MCF 10A (cell line): ENCODE measurements at regions not wholly inside any gene's neighbourhood (a gene's known extent, or its start where the extent isn't known, plus 50 kb on each side); places are given as distances from the start of the nearest gene placed in this dataset.
"Not testable (repeated sequence)": the region's sequence is repeated elsewhere in the genome, so short reads cannot be mapped to it uniquely, and the experiment has no call there.

Experiments
- BruUV-seq: library from RNA; stranded (reverse); fragments of 400-500 nt; replicated peaks from 2 replicates; lab custom pipeline; 2021; lab: Mats Ljungman, UMichigan
- CTCF ChIA-PET: fragments of 300-600 bp; sonication (Branson Sonifier 250); formaldehyde crosslinking; extraction: SDS; loops from one replicate; lab custom pipeline; 2021; ENCODE audit warnings: antibody characterized with exemption, inconsistent platforms; lab: Yijun Ruan, JAX
- POLR2A ChIA-PET: fragments of 300-600, 350-650 bp; sonication (Branson Sonifier 250); formaldehyde crosslinking; extraction: SDS; loops from one replicate; lab custom pipeline; 2020; ENCODE audit warnings: antibody characterized with exemption, inconsistent platforms; lab: Yijun Ruan, JAX
- DNase-seq: peaks from one replicate; pipeline ENCODE4 v3.0.0-alpha.2; 2018; ENCODE audit not compliant: unreplicated experiment
- H3K27ac Mint-ChIP-seq: one replicate; pipeline ENCODE4 v1.8.0; 2022; ENCODE audit warnings: mild to moderate bottlenecking, low read depth, mixed read lengths; ENCODE audit not compliant: unreplicated experiment
- H3K27me3 Mint-ChIP-seq: one replicate; pipeline ENCODE4 v1.8.0; 2022; ENCODE audit warnings: mixed read lengths; ENCODE audit not compliant: insufficient read depth, unreplicated experiment
- H3K36me3 Mint-ChIP-seq: one replicate; pipeline ENCODE4 v1.8.0; 2022; ENCODE audit warnings: mild to moderate bottlenecking, moderate library complexity, mixed read lengths; ENCODE audit not compliant: insufficient read depth, unreplicated experiment
- H3K4me1 Mint-ChIP-seq: one replicate; pipeline ENCODE4 v1.8.0; 2022; ENCODE audit warnings: mixed read lengths; ENCODE audit not compliant: insufficient read depth, unreplicated experiment
- H3K4me3 Mint-ChIP-seq: one replicate; pipeline ENCODE4 v1.8.0; 2022; ENCODE audit warnings: mild to moderate bottlenecking, moderate library complexity, mixed read lengths; ENCODE audit not compliant: unreplicated experiment
- H3K9me3 Mint-ChIP-seq: one replicate; pipeline ENCODE4 v1.8.0; 2022; ENCODE audit warnings: mixed read lengths; ENCODE audit not compliant: unreplicated experiment
- intact Hi-C: fragments of 100-400 bp; cut with micrococcal nuclease; formaldehyde crosslinking; loops from 2 replicates; pipeline ENCODE4 v1.14.1; 2022
- TF ChIP-seq, protein P1 (sequence below): fragments of 200-600 bp; IDR thresholded peaks from one replicate; pipeline ENCODE4 v1.8.0; 2022; ENCODE audit warnings: antibody characterized with exemption, mild to moderate bottlenecking; ENCODE audit not compliant: unreplicated experiment

DNA sequence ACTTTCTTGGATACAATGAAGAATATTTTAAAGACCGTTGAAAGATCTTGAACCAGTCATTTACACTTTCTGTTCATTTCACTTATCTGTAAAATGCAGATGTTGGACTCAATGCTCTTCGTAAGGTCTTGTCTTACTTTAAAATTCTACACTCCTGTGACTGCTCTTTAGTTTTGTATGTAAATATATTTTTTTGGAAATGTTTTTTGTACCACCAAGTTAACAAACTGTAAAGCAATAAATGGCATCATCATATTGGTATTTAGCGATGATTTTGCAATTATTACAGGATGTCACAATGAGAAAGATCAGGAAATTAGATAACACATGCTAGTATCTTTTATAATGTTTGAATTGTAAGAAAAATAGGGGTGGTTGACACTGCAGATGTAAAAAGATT, 80.8 kb upstream of the GNAQ start:
- H3K9me3 Mint-ChIP-seq, result peaks cover 7% of the 10 kb centered on the region
- TF ChIP-seq, protein P1, sequence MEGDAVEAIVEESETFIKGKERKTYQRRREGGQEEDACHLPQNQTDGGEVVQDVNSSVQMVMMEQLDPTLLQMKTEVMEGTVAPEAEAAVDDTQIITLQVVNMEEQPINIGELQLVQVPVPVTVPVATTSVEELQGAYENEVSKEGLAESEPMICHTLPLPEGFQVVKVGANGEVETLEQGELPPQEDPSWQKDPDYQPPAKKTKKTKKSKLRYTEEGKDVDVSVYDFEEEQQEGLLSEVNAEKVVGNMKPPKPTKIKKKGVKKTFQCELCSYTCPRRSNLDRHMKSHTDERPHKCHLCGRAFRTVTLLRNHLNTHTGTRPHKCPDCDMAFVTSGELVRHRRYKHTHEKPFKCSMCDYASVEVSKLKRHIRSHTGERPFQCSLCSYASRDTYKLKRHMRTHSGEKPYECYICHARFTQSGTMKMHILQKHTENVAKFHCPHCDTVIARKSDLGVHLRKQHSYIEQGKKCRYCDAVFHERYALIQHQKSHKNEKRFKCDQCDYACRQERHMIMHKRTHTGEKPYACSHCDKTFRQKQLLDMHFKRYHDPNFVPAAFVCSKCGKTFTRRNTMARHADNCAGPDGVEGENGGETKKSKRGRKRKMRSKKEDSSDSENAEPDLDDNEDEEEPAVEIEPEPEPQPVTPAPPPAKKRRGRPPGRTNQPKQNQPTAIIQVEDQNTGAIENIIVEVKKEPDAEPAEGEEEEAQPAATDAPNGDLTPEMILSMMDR, result no peak
- CTCF ChIA-PET, result interaction anchor here (0.7 kb wide), 1 partner anchor 66 kb away, joined by 3 read pairs; no protein-coding TSS in a partner anchor

DNA sequence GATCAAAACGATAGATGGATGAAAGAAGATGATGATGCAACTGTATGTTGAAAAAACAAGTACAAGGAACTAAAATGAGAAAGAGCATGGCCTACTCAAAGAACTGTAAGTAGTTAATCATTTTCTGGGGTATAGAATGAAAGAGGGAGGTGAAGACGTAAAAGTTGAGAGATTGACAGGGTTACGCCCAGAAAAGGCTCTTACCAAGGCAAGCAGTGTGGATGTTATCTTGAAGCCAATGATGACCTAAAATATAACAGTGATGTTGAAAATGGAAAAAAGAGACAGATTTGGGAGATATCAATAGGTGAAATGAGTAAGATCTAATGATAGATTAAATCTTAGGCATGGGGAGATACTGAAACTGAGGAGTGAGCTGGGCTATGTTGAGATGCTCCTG, 80.4 kb upstream of the GNAQ start:
- peaks cover 7% of the 10 kb centered on the region for H3K9me3 Mint-ChIP-seq
- no peak overlapping the region for H3K4me3 Mint-ChIP-seq
- intact Hi-C loops, result no loop called here
- no peak for DNase-seq
- POLR2A ChIA-PET, result no interaction called here
- H3K27me3 Mint-ChIP-seq, result no peaks in the 10 kb centered on the region
- H3K36me3 Mint-ChIP-seq, result no peaks in the 10 kb centered on the region
- CTCF ChIA-PET, result interaction anchor here (0.7 kb wide), 1 partner anchor 65 kb away, joined by 3 read pairs; no protein-coding TSS in a partner anchor
- H3K4me1 Mint-ChIP-seq, result no peaks in the 10 kb centered on the region
- BruUV-seq, result no TSS peak
- no peak overlapping the region for H3K27ac Mint-ChIP-seq
- TF ChIP-seq, protein P1, result no peak

More for the DNA sequence above, 80.8 kb upstream of the GNAQ start:
- Mint-ChIP-seq H3K27ac (no peak overlapping the region), H3K4me1 (no peaks in the 10 kb centered on the region), H3K27me3 (no peaks in the 10 kb centered on the region), H3K4me3 (no peak overlapping the region), H3K36me3 (no peaks in the 10 kb centered on the region)
- no TSS peak for BruUV-seq
- POLR2A ChIA-PET, result no interaction called here
- intact Hi-C loops, result no loop called here
- no peak for DNase-seq

DNA sequence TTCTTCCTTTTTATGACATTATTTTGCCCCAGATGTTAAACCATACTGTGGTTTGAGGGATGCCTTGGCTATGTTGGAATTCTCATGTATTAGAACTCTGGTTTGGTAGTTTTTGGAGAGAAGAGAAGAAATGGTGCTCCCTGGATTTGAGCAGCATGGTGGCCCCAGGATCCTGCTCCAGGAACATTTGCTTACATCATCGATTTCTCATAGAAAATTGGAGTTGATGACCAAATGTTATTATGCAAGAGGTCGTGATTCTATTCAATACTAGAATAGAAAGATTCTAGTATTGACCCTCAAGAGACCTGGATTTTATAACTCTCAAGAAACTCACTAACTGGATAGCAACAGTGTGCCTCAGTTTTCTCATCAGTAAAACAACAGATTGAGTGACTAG, 77.5 kb upstream of the GNAQ start:
- CTCF ChIA-PET, result interaction anchor here (0.9 kb wide), 1 partner anchor 40 kb away, joined by 3 read pairs; no protein-coding TSS in a partner anchor
- intact Hi-C loops, result no loop called here

DNA sequence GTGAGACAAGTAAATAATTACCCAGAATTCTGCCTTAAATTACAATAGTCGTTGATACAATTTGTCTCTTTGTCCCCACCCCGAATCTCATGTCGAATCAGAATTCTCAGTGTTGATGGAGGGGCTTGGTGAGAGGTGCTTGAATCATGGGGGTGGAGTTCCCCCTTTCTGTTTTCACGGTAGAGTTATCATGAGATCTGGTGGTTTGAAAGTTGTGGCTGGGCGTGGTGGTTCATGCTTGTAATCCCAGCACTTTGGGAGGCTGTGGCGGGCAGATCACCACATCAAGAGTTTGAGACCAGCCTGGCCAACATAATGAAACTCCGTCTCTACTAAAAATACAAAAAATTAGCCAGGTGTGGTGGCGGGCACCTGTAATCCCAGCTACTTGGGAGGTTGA, 75.0 kb upstream of the GNAQ start:
- H3K27ac Mint-ChIP-seq, intact Hi-C loops, H3K9me3 Mint-ChIP-seq, POLR2A ChIA-PET, DNase-seq, H3K36me3 Mint-ChIP-seq, BruUV-seq, H3K4me1 Mint-ChIP-seq, H3K4me3 Mint-ChIP-seq, H3K27me3 Mint-ChIP-seq: not testable (repeated sequence)
- CTCF ChIA-PET, result interaction anchor here (0.6 to 0.9 kb wide), 3 partner anchors 15 to 338 kb away, joined by 3 to 5 read pairs (median 4); no protein-coding TSS in a partner anchor

More for the DNA sequence above, 77.5 kb upstream of the GNAQ start:
- TF ChIP-seq, protein P1, result no peak
- no peak for DNase-seq
- Mint-ChIP-seq H3K4me1 (no peaks in the 10 kb centered on the region), H3K36me3 (no peaks in the 10 kb centered on the region), H3K4me3 (no peak overlapping the region), H3K27me3 (no peaks in the 10 kb centered on the region), H3K27ac (no peak overlapping the region), H3K9me3 (peaks cover 7% of the 10 kb centered on the region)
- POLR2A ChIA-PET, result interaction anchor here (0.5 kb wide), 1 partner anchor 102 kb away, joined by 4 read pairs; no protein-coding TSS in a partner anchor
- BruUV-seq, result no TSS peak
